IMR-90 (cell line): ENCODE measurements at regions not wholly inside any gene's neighbourhood (a gene's known extent, or its start where the extent isn't known, plus 50 kb on each side); places are given as distances from the start of the nearest gene placed in this dataset.

Experiments
- BHLHE40 ChIP-seq: fragments of 150-350 bp; IDR thresholded peaks from 2 replicates; pipeline ENCODE4 v1.6.1; 2016; ENCODE audit warnings: mild to moderate bottlenecking, low read depth, low read length
- CEBPB ChIP-seq: IDR thresholded peaks from 2 replicates; pipeline ENCODE4 v1.6.1; 2012; ENCODE audit warnings: low read depth, low read length, improper control_type of control experiment
- CTCF ChIP-seq: conservative IDR thresholded peaks from 2 replicates; pipeline ENCODE4 v1.5.1; 2012; ENCODE audit warnings: mild to moderate bottlenecking, low read depth, low read length, improper control_type of control experiment
- ELK1 ChIP-seq: fragments of 150-350 bp; IDR thresholded peaks from 2 replicates; pipeline ENCODE4 v1.6.1; 2016; ENCODE audit warnings: low read depth, mild to moderate bottlenecking, low read length, moderate library complexity, borderline replicate concordance
- FOS ChIP-seq: fragments of 150-350 bp; IDR thresholded peaks from 2 replicates; pipeline ENCODE4 v1.6.1; 2016; ENCODE audit warnings: low read depth, low read length
- MAFK ChIP-seq: IDR thresholded peaks from 2 replicates; pipeline ENCODE4 v1.6.1; 2012; ENCODE audit warnings: low read depth, low read length, improper control_type of control experiment
- MAZ ChIP-seq: IDR thresholded peaks from 2 replicates; pipeline ENCODE4 v1.6.1; 2012; ENCODE audit warnings: low read depth, mild to moderate bottlenecking, low read length, improper control_type of control experiment, moderate library complexity, borderline replicate concordance
- MXI1 ChIP-seq: IDR thresholded peaks from 2 replicates; pipeline ENCODE4 v1.6.1; 2012; ENCODE audit warnings: low read depth, mild to moderate bottlenecking, low read length, moderate library complexity, borderline replicate concordance
- POLR2A ChIP-seq: IDR thresholded peaks from 2 replicates; pipeline ENCODE4 v1.6.1; 2012; ENCODE audit warnings: mild to moderate bottlenecking, low read depth, low read length
- RCOR1 ChIP-seq: IDR thresholded peaks from 2 replicates; pipeline ENCODE4 v1.6.1; 2012; ENCODE audit warnings: mild to moderate bottlenecking, low read length, improper control_type of control experiment; ENCODE audit not compliant: insufficient replicate concordance
- RFX5 ChIP-seq: IDR thresholded peaks from 2 replicates; pipeline ENCODE4 v1.8.0; 2012; ENCODE audit warnings: low read depth, mild to moderate bottlenecking, low read length, moderate library complexity
- SMC3 ChIP-seq: fragments of 150-350 bp; IDR thresholded peaks from 2 replicates; pipeline ENCODE4 v1.6.1; 2016; ENCODE audit warnings: low read depth, mild to moderate bottlenecking, antibody characterized with exemption, low read length, moderate library complexity
- USF2 ChIP-seq: fragments of 150-350 bp; IDR thresholded peaks from 2 replicates; pipeline ENCODE4 v1.6.1; 2017; ENCODE audit warnings: mild to moderate bottlenecking, antibody characterized with exemption, low read length, low read depth

- TF ChIP-seq CTCF (no peak), POLR2A (no peak), USF2 (no peak), FOS (no peak), SMC3 (no peak), RCOR1 (no peak), ELK1 (no peak), CEBPB (no peak), RFX5 (no peak), MAFK (no peak), MXI1 (no peak), MAZ (no peak), BHLHE40 (no peak)
Observed at GRCh38 chr11:92869716-92870115, 99.7 kb upstream of the MTNR1B start.
